ENCODE measurements at regions not wholly inside any gene's neighbourhood (a gene's known extent, or its start where the extent isn't known, plus 50 kb on each side); places are given as distances from the start of the nearest gene placed in this dataset.

GRCh38 chr2:45190481-45190942 lies 181.3 kb upstream of the SIX2 start:
- Histone ChIP-seq H3K4me1 (ENCODE audit: control insufficient read depth in 2 of 2, insufficient read depth in 2 of 2, low read length in 2 of 2) (no peaks in the 10 kb centered on the region), H3K36me3 (ENCODE audit: control insufficient read depth in 2 of 3, insufficient read depth in 3 of 3, low read length in 3 of 3) (no peaks in the 10 kb centered on the region), H3K27ac (ENCODE audit: low read depth, low read length) (no peak overlapping the region), H3K27me3 (ENCODE audit: control insufficient read depth in 2 of 2, insufficient read depth in 2 of 2, low read length in 2 of 2) (no peaks in the 10 kb centered on the region), H3K9me3 (ENCODE audit: control insufficient read depth in 2 of 3, low read length in 3 of 3) (no peaks in the 10 kb centered on the region), H3K4me3 (ENCODE audit: low read length) (no peak overlapping the region)
- CTCF ChIA-PET = no interaction called here
- Mint-ChIP-seq H3K27me3 (peaks cover 9 to 53% (median 38%) of the 10 kb centered on the region in 5 donors), H3K27ac (no peak overlapping the region), H3K9me3 (peaks cover 0 to 4% (median 0%) of the 10 kb centered on the region in 11 donors), H3K36me3 (no peaks in the 10 kb centered on the region), H3K4me1 (no peaks in the 10 kb centered on the region), H3K4me3 (no peak overlapping the region)
- intact Hi-C loops (cut with micrococcal nuclease) = no loop called here
- ATAC-seq (no peak), DNase-seq (no peak)
- POLR2A ChIA-PET = no interaction called here

- H3K4me1 Mint-ChIP-seq = no peaks in the 10 kb centered on the region
- no peaks in the 10 kb centered on the region for H3K4me1 ChIP-seq (ENCODE audit: control insufficient read depth in 2 of 2, insufficient read depth in 2 of 2, low read length in 2 of 2)
- intact Hi-C loops (cut with micrococcal nuclease) = no loop called here
- H3K9me3 ChIP-seq (ENCODE audit: control insufficient read depth in 2 of 3, low read length in 3 of 3) = no peaks in the 10 kb centered on the region
- CTCF ChIA-PET = no interaction called here
- H3K27ac ChIP-seq (ENCODE audit: low read depth, low read length) = no peak overlapping the region
- no peak overlapping the region for H3K4me3 ChIP-seq (ENCODE audit: low read length)
- no peak for DNase-seq
- peaks cover 5 to 51% (median 47%) of the 10 kb centered on the region in 5 donors for H3K27me3 Mint-ChIP-seq
- no peaks in the 10 kb centered on the region for H3K36me3 Mint-ChIP-seq
- H3K4me3 Mint-ChIP-seq = no peak overlapping the region
- no peak overlapping the region for H3K27ac Mint-ChIP-seq
- no peaks in the 10 kb centered on the region for H3K27me3 ChIP-seq (ENCODE audit: control insufficient read depth in 2 of 2, insufficient read depth in 2 of 2, low read length in 2 of 2)
- POLR2A ChIA-PET = no interaction called here
- H3K36me3 ChIP-seq (ENCODE audit: control insufficient read depth in 2 of 3, insufficient read depth in 3 of 3, low read length in 3 of 3) = no peaks in the 10 kb centered on the region
- ATAC-seq = no peak
- H3K9me3 Mint-ChIP-seq = peaks cover 0 to 2% (median 0%) of the 10 kb centered on the region in 11 donors
Observed at GRCh38 chr2:45184606-45185005, 175.4 kb upstream of the SIX2 start.

- no peaks in the 10 kb centered on the region for H3K9me3 ChIP-seq (ENCODE audit: control insufficient read depth in 2 of 3, low read length in 3 of 3)
- Mint-ChIP-seq H3K4me3 (no peak overlapping the region), H3K27me3 (peaks cover 5 to 42% (median 33%) of the 10 kb centered on the region in 5 donors), H3K9me3 (peaks cover 0 to 2% (median 0%) of the 10 kb centered on the region in 11 donors), H3K4me1 (no peaks in the 10 kb centered on the region), H3K36me3 (no peaks in the 10 kb centered on the region), H3K27ac (no peak overlapping the region)
- no peaks in the 10 kb centered on the region for H3K4me1 ChIP-seq (ENCODE audit: control insufficient read depth in 2 of 2, insufficient read depth in 2 of 2, low read length in 2 of 2)
- H3K27ac ChIP-seq (ENCODE audit: low read depth, low read length) = no peak overlapping the region
- H3K4me3 ChIP-seq (ENCODE audit: low read length) = no peak overlapping the region
- H3K36me3 ChIP-seq (ENCODE audit: control insufficient read depth in 2 of 3, insufficient read depth in 3 of 3, low read length in 3 of 3) = no peaks in the 10 kb centered on the region
- ChIA-PET POLR2A (no interaction called here), CTCF (no interaction called here)
- ATAC-seq (no peak), DNase-seq (no peak)
- no peaks in the 10 kb centered on the region for H3K27me3 ChIP-seq (ENCODE audit: control insufficient read depth in 2 of 2, insufficient read depth in 2 of 2, low read length in 2 of 2)
- intact Hi-C loops (cut with micrococcal nuclease) = no loop called here
Observed at GRCh38 chr2:45182667-45183295, 173.5 kb upstream of the SIX2 start.

GRCh38 chr2:45180779-45181178 lies 171.5 kb upstream of the SIX2 start:
- Histone ChIP-seq H3K9me3 (ENCODE audit: control insufficient read depth in 2 of 3, low read length in 3 of 3) (no peaks in the 10 kb centered on the region), H3K27ac (ENCODE audit: low read depth, low read length) (no peak overlapping the region), H3K4me3 (ENCODE audit: low read length) (no peak overlapping the region), H3K36me3 (ENCODE audit: control insufficient read depth in 2 of 3, insufficient read depth in 3 of 3, low read length in 3 of 3) (no peaks in the 10 kb centered on the region), H3K4me1 (ENCODE audit: control insufficient read depth in 2 of 2, insufficient read depth in 2 of 2, low read length in 2 of 2) (no peaks in the 10 kb centered on the region), H3K27me3 (ENCODE audit: control insufficient read depth in 2 of 2, insufficient read depth in 2 of 2, low read length in 2 of 2) (no peaks in the 10 kb centered on the region)
- POLR2A ChIA-PET = no interaction called here
- peaks cover 0 to 6% (median 2%) of the 10 kb centered on the region in 11 donors for H3K9me3 Mint-ChIP-seq
- H3K36me3 Mint-ChIP-seq = peaks cover 0 to 3% (median 0%) of the 10 kb centered on the region in 5 donors
- ATAC-seq = no peak
- no peak overlapping the region for H3K4me3 Mint-ChIP-seq
- H3K27me3 Mint-ChIP-seq = peaks cover 9 to 51% (median 35%) of the 10 kb centered on the region in 5 donors
- CTCF ChIA-PET = no interaction called here
- intact Hi-C loops (cut with micrococcal nuclease) = no loop called here
- H3K4me1 Mint-ChIP-seq = no peaks in the 10 kb centered on the region
- H3K27ac Mint-ChIP-seq = no peak overlapping the region
- DNase-seq = no peak

- POLR2A ChIA-PET = no interaction called here
Observed at GRCh38 chr2:45180033-45180746, 170.9 kb upstream of the SIX2 start.

GRCh38 chr2:45178854-45179253 lies 169.6 kb upstream of the SIX2 start:
- H3K9me3 ChIP-seq (ENCODE audit: control insufficient read depth in 2 of 3, low read length in 3 of 3) = no peaks in the 10 kb centered on the region
- H3K27ac Mint-ChIP-seq = no peak overlapping the region
- H3K36me3 Mint-ChIP-seq = peaks cover 0 to 3% (median 0%) of the 10 kb centered on the region in 5 donors
- no peaks in the 10 kb centered on the region for H3K4me1 ChIP-seq (ENCODE audit: control insufficient read depth in 2 of 2, insufficient read depth in 2 of 2, low read length in 2 of 2)
- H3K4me1 Mint-ChIP-seq = no peaks in the 10 kb centered on the region
- peaks cover 0 to 6% (median 1%) of the 10 kb centered on the region in 11 donors for H3K9me3 Mint-ChIP-seq
- ChIA-PET POLR2A (no interaction called here), CTCF (no interaction called here)
- DNase-seq = no peak
- H3K27ac ChIP-seq (ENCODE audit: low read depth, low read length) = no peak overlapping the region
- H3K27me3 Mint-ChIP-seq = peaks cover 16 to 59% (median 38%) of the 10 kb centered on the region in 5 donors
- no peak for ATAC-seq
- H3K36me3 ChIP-seq (ENCODE audit: control insufficient read depth in 2 of 3, insufficient read depth in 3 of 3, low read length in 3 of 3) = no peaks in the 10 kb centered on the region
- H3K4me3 ChIP-seq (ENCODE audit: low read length) = no peak overlapping the region
- H3K4me3 Mint-ChIP-seq = no peak overlapping the region
- no peaks in the 10 kb centered on the region for H3K27me3 ChIP-seq (ENCODE audit: control insufficient read depth in 2 of 2, insufficient read depth in 2 of 2, low read length in 2 of 2)
- intact Hi-C loops (cut with micrococcal nuclease) = no loop called here

More at GRCh38 chr2:45180033-45180746, 170.9 kb upstream of the SIX2 start:
- peaks cover 0 to 3% (median 0%) of the 10 kb centered on the region in 5 donors for H3K36me3 Mint-ChIP-seq
- Histone ChIP-seq H3K36me3 (ENCODE audit: control insufficient read depth in 2 of 3, insufficient read depth in 3 of 3, low read length in 3 of 3) (no peaks in the 10 kb centered on the region), H3K4me1 (ENCODE audit: control insufficient read depth in 2 of 2, insufficient read depth in 2 of 2, low read length in 2 of 2) (no peaks in the 10 kb centered on the region), H3K9me3 (ENCODE audit: control insufficient read depth in 2 of 3, low read length in 3 of 3) (no peaks in the 10 kb centered on the region), H3K27ac (ENCODE audit: low read depth, low read length) (no peak overlapping the region), H3K27me3 (ENCODE audit: control insufficient read depth in 2 of 2, insufficient read depth in 2 of 2, low read length in 2 of 2) (no peaks in the 10 kb centered on the region), H3K4me3 (ENCODE audit: low read length) (no peak overlapping the region)
- H3K27ac Mint-ChIP-seq = no peak overlapping the region
- DNase-seq = no peak
- intact Hi-C loops (cut with micrococcal nuclease) = no loop called here
- H3K27me3 Mint-ChIP-seq = peaks cover 9 to 54% (median 33%) of the 10 kb centered on the region in 5 donors
- CTCF ChIA-PET = no interaction called here
- no peak overlapping the region for H3K4me3 Mint-ChIP-seq
- H3K9me3 Mint-ChIP-seq = peaks cover 0 to 6% (median 2%) of the 10 kb centered on the region in 11 donors
- no peaks in the 10 kb centered on the region for H3K4me1 Mint-ChIP-seq
- no peak for ATAC-seq

- POLR2A ChIA-PET = no interaction called here
- ATAC-seq (no peak), DNase-seq (no peak)
- no peaks in the 10 kb centered on the region for H3K9me3 ChIP-seq (ENCODE audit: control insufficient read depth in 2 of 3, low read length in 3 of 3)
- intact Hi-C loops (cut with micrococcal nuclease) = no loop called here
- H3K4me3 ChIP-seq (ENCODE audit: low read length) = no peak overlapping the region
- Mint-ChIP-seq H3K27me3 (peaks cover 21 to 61% (median 43%) of the 10 kb centered on the region in 5 donors), H3K9me3 (peaks cover 0 to 6% (median 1%) of the 10 kb centered on the region in 11 donors), H3K4me1 (no peaks in the 10 kb centered on the region), H3K4me3 (no peak overlapping the region), H3K36me3 (peaks cover 0 to 3% (median 0%) of the 10 kb centered on the region in 5 donors), H3K27ac (no peak overlapping the region)
- H3K27ac ChIP-seq (ENCODE audit: low read depth, low read length) = no peak overlapping the region
- no peaks in the 10 kb centered on the region for H3K36me3 ChIP-seq (ENCODE audit: control insufficient read depth in 2 of 3, insufficient read depth in 3 of 3, low read length in 3 of 3)
- H3K27me3 ChIP-seq (ENCODE audit: control insufficient read depth in 2 of 2, insufficient read depth in 2 of 2, low read length in 2 of 2) = no peaks in the 10 kb centered on the region
- CTCF ChIA-PET = no interaction called here
- no peaks in the 10 kb centered on the region for H3K4me1 ChIP-seq (ENCODE audit: control insufficient read depth in 2 of 2, insufficient read depth in 2 of 2, low read length in 2 of 2)
Observed at GRCh38 chr2:45178359-45178758, 169.1 kb upstream of the SIX2 start.
